ENCODE measurements at regions not wholly inside any gene's neighbourhood (a gene's known extent, or its start where the extent isn't known, plus 50 kb on each side); places are given as distances from the start of the nearest gene placed in this dataset.
"Not testable (repeated sequence)": the region's sequence is repeated elsewhere in the genome, so short reads cannot be mapped to it uniquely, and the experiment has no call there.

DNA sequence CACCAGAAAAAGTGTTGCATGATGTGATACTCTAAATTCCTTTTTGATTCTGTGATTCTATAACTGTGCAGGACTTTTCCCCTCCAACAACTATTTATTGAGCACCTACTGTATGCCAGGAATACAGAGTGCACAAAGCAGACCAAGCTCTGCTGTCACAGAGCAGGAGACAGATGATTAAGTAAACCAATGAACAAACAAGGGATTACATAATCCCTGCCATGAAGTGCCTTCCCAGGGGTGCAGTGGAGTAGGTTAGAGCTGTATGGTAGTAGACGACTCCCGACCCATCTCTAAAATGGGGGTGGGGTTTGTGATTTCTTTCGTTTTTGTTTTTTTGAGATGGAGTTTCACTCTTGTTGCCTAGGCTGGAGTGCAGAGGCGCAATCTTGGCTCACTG is 213.9 kb downstream of the TBX5 start:
- no peak for DNase-seq

GRCh38 chr12:114191581-114191980 is 214.4 kb downstream of the TBX5 start:
- DNase-seq, result no peak

DNA sequence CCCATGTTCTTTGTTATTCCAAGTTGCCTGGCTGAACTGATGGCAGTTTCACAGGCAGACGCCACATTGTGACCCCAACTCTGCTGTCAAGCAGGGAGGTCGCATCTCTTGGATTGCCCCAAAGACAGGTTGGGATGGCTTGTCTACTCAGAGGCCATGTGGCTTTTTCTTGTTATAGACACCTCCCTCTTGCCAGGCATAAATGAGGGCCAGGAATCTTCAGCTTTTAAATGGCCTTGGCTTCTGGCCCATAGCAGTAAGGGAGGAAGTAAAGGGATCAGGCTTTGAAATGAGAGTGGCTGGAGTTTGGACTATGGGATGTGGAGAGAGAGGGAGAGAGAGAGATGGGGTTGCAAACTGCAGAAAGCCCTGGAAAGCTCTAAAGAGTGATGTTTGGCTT is 215.0 kb downstream of the TBX5 start:
- DNase-seq, result no peak

- no peak for DNase-seq
Observed at GRCh38 chr12:114189266-114189665, 216.7 kb downstream of the TBX5 start.

- DNase-seq, result no peak
Observed at GRCh38 chr12:114186241-114187002, 219.5 kb downstream of the TBX5 start.

- no peak for DNase-seq
Observed at GRCh38 chr12:114185036-114185435, 218.9 kb upstream of the RBM19 start.

- no peak for DNase-seq
Observed at GRCh38 chr12:114174326-114174725, 208.2 kb upstream of the RBM19 start.

DNA sequence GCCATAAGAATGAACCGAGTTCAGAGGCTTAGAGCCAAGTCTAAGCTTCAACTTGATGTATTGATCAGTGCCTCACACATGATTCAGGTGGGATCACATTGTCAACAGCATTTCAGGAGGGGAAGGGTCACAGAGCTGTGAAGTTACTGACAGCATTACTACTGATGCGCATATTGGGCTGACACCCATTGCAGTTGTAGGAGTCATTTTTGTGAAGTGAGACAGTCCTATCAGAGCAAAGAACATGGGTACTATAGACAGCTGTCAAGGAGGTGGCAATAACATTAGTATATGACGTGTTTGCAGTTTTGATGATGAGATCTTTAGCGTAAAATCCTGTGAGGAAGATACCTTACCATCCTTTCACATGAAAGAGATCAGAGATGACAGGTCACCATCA is 206.0 kb upstream of the RBM19 start:
- no peak for DNase-seq

DNA sequence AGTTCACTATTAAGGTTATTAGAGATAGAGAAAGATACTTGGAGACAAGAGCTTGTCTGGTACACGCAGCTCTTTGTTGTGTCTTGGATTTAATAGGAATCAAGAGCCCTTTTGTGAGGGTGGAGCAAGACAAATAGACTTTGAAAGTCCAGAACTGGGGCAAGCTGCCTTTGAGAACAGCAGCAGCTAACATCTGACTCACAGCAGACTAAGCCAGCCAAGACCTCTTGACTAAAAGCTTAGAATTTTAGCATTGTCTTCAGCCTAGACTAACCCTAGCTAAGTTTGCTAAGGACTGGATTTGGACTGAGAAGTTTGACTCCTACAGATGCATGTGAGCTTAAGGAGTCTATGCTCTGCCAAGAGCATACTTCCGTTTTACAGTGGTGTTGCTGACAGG is 201.9 kb upstream of the RBM19 start:
- DNase-seq, result no peak

- DNase-seq, result no peak
Observed at GRCh38 chr12:114167431-114167830, 201.3 kb upstream of the RBM19 start.

- DNase-seq, result peak; percentile 4
Observed at GRCh38 chr12:114166362-114166761, 200.2 kb upstream of the RBM19 start.

DNA sequence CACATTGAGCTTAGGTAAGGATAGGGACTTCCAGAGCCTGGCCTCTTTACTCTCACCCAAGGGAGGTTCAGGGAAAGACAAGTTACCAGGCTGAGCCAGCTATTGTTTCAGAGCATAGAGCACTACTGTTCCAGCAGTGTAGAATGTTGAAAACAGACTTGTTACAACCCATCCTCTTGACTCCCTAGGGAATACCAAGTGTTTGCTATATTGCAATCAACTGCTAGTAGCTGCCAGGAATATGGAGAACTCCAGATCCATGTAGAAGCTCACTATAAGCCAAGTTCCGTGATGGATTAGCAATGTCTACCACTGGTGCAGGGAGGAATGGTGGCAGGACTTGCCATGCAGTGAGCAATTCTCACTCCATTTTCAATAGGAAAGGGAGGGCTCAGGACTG is 199.8 kb upstream of the RBM19 start:
- DNase-seq, result no peak

GRCh38 chr12:114164351-114164750 is 198.2 kb upstream of the RBM19 start:
- DNase-seq, result no peak

DNA sequence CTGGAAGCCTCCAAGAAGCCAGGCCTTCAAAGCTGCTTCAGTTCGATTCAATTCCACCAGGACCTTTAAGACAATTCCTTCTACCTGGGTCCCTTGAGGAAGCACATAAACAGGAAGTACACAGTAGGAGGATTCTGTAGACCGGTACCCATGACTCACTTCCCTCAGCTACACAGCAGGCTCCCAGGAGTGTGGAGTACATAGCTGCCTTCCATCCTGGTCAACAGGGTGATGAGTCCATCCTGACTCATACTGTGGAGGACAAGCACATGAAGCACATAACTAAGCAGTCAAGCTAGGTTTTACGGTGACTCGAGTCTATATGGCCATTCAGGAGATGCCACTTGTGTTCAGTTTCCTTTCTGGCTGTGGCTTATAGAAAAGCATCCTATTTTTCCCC is 197.6 kb upstream of the RBM19 start:
- DNase-seq, result no peak

DNA sequence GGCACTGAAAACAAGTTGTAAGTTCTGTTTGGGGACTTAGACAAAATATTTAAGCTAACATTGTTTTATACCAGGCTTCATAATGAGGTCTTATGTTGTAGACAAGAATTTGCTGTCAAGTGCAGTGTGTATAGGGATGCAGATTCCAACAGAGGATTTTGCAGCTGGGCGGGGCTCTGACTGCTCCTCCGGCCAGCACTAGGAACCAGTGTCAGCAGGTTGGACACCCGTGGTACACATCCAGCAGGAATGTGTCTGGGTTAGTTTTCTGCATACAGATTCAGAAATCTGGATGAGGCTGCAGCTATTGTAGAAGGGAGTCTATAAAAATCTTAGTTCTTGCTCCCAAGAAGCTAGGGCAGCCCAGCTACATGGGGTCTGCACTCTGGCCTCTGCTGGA is 194.3 kb upstream of the RBM19 start:
- DNase-seq, result no peak

- no peak for DNase-seq
Observed at GRCh38 chr12:114152890-114153289, 186.8 kb upstream of the RBM19 start.

DNA sequence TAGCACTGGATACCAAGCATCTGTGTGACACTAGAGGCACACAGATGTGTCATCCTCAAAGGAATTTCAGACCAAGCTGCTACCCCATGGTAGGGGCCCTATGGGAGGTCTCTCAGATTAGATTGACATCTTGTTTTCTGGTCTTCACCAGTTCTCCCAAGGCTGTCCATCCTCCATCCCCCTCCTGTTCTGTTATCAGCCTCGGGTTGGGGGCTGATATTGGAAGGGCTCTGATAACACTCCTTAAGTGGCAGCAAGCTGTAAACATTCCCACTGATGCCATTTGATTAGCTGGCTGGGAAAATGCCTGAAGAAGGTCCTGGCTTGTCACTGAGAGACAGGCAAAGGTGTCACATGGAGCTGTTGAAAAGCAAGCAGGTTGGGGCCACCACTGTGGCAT is 185.9 kb upstream of the RBM19 start:
- no peak for DNase-seq

- DNase-seq, result not testable (repeated sequence)
Observed at GRCh38 chr12:114150584-114150983, 184.5 kb upstream of the RBM19 start.

GRCh38 chr12:114141921-114142564 is 175.9 kb upstream of the RBM19 start:
- DNase-seq, result no peak

GRCh38 chr12:114140576-114140975 is 174.5 kb upstream of the RBM19 start:
- no peak for DNase-seq

DNA sequence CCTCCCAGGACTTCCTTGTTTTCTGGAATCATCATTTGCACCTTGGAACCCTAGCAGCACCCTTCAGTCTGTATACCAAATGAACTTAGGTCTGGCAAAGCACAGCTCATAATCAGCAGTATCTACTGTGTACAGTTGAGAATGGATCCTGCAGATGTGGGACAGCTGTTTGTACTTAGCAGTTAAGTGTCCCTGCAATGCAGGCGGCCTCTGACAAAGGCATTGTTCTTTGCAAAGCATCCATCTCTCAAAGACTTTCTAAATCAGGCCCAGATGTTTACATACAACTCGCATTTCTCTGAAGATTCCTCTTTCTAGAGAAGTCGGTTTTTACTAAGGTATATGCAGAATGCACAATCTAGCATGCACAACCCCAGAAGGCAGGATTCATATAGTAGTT is 170.5 kb upstream of the RBM19 start:
- DNase-seq, result no peak

GRCh38 chr12:114134922-114135321 is 168.8 kb upstream of the RBM19 start:
- no peak for DNase-seq

GRCh38 chr12:114131824-114132223 is 165.7 kb upstream of the RBM19 start:
- DNase-seq, result no peak

- DNase-seq, result no peak
Observed at GRCh38 chr12:114123108-114123507, 157.0 kb upstream of the RBM19 start.

- DNase-seq, result no peak
Observed at GRCh38 chr12:114122016-114122415, 155.9 kb upstream of the RBM19 start.

Data from activated CD4-positive, alpha-beta T cell treated with anti-CD3 and anti-CD28 coated beads for 48 hours (primary cell).